Cardiac fibroblast (primary cell): ENCODE measurements at regions not wholly inside any gene's neighbourhood (a gene's known extent, or its start where the extent isn't known, plus 50 kb on each side); places are given as distances from the start of the nearest gene placed in this dataset.

ENCODE experiments used
- DNase-seq, 2 donors: peaks; one replicate each; pipeline versions ENCODE4 v3.0.0 to v3.0.0-alpha.2; 2010; ENCODE audit warnings: low read depth in 2 of 2
- H3K4me3 ChIP-seq, 2 donors: replicated peaks in 1 of 2; 1 replicate in 1 of 2; 2 replicates in 1 of 2; pipeline ENCODE4 v1.5.1; 2011; ENCODE audit warnings: low read depth in 2 of 2, low read length in 2 of 2, mild to moderate bottlenecking in 2 of 2, moderate library complexity in 1 of 2
- TF ChIP-seq, protein P1 (sequence below): IDR thresholded peaks from one replicate; pipeline ENCODE4 v1.5.1; 2011; ENCODE audit warnings: low read depth, mild to moderate bottlenecking, low read length, inconsistent platforms

DNA sequence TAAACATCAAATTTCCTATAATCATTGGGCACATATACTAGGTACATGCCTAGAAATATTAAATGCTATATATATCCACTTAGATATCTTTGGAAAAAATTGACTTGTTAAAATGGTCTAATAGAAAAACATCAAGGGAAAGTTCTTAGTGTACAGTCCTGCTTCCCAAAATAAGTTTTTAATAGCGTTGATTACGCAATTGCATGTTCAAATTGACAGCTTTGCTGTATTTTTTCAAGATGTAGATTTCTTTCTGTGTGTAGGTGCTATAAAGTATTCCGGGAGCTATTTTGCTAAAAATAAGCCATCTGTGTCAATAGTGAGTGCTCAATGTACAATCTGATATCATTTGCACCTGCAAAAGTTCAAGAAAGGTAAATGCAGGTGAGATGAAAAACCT lies 463.9 kb upstream of the ATP2B1 start:
- no peak overlapping the region for H3K4me3 ChIP-seq
- TF ChIP-seq, protein P1, sequence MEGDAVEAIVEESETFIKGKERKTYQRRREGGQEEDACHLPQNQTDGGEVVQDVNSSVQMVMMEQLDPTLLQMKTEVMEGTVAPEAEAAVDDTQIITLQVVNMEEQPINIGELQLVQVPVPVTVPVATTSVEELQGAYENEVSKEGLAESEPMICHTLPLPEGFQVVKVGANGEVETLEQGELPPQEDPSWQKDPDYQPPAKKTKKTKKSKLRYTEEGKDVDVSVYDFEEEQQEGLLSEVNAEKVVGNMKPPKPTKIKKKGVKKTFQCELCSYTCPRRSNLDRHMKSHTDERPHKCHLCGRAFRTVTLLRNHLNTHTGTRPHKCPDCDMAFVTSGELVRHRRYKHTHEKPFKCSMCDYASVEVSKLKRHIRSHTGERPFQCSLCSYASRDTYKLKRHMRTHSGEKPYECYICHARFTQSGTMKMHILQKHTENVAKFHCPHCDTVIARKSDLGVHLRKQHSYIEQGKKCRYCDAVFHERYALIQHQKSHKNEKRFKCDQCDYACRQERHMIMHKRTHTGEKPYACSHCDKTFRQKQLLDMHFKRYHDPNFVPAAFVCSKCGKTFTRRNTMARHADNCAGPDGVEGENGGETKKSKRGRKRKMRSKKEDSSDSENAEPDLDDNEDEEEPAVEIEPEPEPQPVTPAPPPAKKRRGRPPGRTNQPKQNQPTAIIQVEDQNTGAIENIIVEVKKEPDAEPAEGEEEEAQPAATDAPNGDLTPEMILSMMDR, result no peak
- DNase-seq, result no peak

DNA sequence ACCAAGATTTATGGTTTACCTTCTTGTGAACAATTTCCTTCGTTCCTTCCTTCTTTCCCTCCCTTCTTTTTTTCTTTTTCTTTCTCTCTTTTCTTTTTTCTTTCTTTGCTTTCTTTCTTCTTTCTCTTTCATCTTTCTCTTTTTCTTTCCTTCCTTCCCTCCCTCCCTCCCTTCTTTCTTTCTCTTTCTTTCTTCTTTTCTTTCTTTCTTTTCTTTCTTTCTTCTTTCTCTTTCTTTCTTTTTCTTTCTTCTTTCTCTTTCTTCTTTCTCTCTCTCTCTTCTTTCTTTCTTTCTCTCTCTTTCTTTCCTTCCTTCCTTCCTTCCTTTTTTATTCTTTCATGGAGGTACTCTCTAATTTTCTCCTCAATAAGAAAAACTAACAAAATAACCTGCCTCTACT lies 462.1 kb upstream of the ATP2B1 start:
- TF ChIP-seq, protein P1, result no peak
- DNase-seq, result no peak
- no peak overlapping the region for H3K4me3 ChIP-seq

GRCh38 chr12:90167518-90168208 lies 459.0 kb upstream of the ATP2B1 start:
- no peak for DNase-seq
- H3K4me3 ChIP-seq, result no peak overlapping the region
- TF ChIP-seq, protein P1, result no peak

DNA sequence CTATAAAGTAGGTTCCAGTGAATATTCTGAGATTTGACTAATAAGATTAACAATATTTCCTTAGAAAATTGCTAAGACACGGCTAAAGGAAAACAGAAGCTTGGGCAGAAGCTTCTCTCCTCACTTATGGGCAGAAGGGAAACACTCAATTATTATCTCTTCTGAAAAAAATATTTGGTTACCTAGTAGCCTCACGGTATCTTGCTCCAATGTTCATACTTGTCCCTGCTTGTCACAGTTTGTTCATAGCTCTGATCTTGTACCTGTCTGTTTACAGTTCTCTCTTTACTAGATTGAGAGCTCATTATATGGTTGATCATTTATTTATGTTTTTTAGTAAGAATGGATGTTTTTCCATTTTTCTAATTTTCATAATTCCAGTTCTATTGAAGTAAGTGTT lies 458.0 kb upstream of the ATP2B1 start:
- TF ChIP-seq, protein P1, result no peak
- H3K4me3 ChIP-seq, result no peak overlapping the region
- no peak for DNase-seq

DNA sequence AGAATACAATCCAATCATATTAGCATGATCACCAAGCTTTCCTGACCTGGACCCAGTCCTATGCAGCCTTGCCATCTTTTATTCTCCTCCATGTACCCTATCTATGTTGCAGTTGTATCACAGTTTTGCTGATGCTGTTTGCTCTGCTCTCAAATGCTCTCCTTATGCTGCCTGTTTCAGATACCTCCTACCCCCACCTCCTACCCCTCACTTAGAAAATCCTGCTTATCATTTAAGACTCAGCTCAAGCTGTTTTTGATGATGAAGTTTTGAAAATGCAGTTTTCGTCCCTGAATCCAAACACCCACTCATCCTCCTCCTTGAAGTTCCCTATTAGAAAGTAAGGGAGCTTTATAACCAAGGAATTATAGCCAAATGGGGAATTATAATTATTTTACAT lies 457.4 kb upstream of the ATP2B1 start:
- TF ChIP-seq, protein P1, result no peak
- no peak overlapping the region for H3K4me3 ChIP-seq
- no peak for DNase-seq

GRCh38 chr12:90163975-90164374 lies 455.3 kb upstream of the ATP2B1 start:
- DNase-seq, result peak in 1 of 2 donors; percentile 3
- H3K4me3 ChIP-seq, result no peak overlapping the region
- TF ChIP-seq, protein P1, result no peak

DNA sequence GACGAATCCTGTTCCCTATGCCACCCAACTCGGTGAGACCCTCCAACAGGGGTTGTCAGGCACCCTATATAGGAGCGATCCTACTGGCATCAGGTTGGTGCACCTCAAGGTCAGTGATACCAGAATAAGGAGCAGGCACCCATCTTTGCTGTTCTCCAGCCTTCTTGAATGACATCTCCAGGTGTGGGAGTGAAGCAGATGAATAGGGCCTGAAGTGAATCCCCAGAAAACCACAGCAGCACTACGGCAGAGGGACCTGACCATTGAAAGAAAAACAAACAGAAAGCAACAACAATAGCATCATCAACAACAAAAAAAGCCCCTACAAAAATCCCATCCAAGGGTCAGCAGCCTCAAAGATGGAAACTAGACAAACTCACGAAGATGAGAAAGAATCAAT lies 445.2 kb upstream of the ATP2B1 start:
- H3K4me3 ChIP-seq, result no peak overlapping the region
- TF ChIP-seq, protein P1, result no peak
- DNase-seq, result no peak
